Right ventricle myocardium inferior (tissue), 1 donor: ENCODE measurements at regions not wholly inside any gene's neighbourhood (a gene's known extent, or its start where the extent isn't known, plus 50 kb on each side); places are given as distances from the start of the nearest gene placed in this dataset.

Source experiments
- ATAC-seq: fragments of 200-7000 bp; cut with Tn5 transposase; one replicate; pipeline ENCODE4 v1.9.1; 2020; ENCODE audit warnings: mild to moderate bottlenecking, moderate library complexity
- DNase-seq: peaks from one replicate; pipeline ENCODE4 v3.0.0; 2021; ENCODE audit errors: missing footprints
- intact Hi-C: fragments of 100-400 bp; cut with DNase I; formaldehyde crosslinking; loops from one replicate; pipeline ENCODE4 v1.11.0; 2022
- donor health status: DM: no; HTN: yes; CAD: no; lungs with severe emphysema.

DNA sequence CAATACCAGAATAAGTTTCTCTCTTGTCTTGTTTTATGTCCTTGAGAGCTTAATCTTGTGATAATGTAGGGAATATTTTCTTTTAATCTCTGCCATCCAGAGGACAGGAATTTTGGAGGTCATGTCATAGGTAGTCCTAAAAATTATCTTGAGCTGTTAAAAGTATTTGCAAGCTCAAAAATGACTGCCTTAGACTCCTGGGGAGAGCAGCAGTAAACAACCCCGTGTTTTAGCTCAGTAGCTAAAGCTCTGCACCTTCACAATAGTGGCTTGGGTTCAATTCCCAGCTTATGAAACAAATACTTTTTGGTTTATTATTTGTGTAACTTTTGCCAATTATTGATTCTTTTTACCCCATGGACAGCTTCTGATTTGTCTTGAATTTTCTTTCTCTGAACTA is 99.4 kb upstream of the OLFM3 start:
- no peak for ATAC-seq
- intact Hi-C loops = no loop called here
- DNase-seq = no peak

DNA sequence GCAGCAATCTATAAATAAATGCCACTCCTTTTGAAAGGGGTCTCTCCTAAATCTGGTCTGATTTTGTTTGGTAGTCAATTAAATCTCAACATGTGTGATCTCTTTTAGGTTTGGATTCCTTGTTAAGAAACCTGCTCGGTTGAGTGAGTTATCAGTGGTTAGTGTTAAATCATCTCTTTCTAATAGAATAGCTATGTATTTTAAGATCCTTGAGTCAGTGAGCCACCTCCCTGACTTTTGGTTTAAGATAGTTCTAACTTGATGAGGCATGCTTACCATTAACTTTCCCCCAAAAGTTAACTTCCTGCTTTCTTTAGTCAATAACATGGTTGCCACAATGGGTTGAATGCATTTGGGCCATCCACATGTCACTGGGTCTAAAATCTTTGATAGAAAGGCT is 93.1 kb upstream of the OLFM3 start:
- DNase-seq = no peak
- intact Hi-C loops = no loop called here
- ATAC-seq = no peak

DNA sequence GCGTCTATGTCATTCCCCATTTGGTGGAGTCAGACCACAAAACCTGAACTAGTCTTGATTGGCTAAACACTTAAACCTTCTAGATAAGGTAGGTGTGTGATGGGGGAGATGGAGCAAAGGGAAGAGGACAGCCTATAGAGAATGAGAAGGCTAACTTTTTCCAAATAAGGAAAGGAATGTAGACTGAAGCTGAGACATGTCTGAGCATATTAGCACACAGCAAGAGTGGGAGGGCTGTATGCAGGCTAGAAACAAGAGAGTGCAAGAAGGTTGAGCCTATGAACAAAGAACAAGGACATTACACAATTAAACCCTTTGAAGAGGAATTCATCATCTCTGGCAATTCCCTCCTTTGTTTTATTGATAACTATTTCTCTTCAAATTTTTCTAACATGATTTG is 89.2 kb upstream of the OLFM3 start:
- DNase-seq (no peak), ATAC-seq (no peak)
- intact Hi-C loops = no loop called here

DNA sequence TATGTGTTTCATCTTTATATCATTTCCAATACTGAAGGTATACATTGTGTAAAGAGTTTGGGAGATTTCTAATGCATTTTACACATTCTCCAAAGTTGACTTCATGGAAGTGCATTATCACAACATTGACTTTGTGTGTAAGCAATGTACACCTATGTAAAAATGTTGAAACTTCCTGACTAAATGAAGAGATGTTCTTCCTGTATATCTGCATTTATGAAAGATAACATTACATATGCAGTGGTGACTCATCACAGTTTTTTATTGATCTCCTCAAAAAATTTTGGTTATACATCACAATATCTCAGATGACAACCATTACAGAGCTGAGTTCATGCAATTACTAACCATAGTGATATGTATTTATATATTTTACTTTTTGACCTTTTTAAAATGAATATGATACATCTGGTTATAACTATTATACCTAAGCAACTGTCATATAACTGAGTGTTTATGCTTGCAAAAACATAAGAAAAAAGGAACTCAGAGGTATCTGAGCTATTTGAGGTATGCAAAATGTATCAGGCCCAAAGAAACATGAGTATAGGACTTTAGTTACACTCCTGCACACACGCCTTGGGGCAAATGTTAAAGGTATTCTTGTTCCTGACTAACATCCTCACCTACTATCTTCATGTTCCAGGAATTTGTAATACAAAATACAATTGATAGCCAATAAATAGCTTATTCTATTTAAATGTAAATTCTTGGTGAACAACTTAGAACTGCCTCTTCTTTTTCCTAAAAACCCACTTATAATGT is 88.2 kb upstream of the OLFM3 start:
- intact Hi-C loops = no loop called here
- DNase-seq = no peak
- ATAC-seq = no peak

DNA sequence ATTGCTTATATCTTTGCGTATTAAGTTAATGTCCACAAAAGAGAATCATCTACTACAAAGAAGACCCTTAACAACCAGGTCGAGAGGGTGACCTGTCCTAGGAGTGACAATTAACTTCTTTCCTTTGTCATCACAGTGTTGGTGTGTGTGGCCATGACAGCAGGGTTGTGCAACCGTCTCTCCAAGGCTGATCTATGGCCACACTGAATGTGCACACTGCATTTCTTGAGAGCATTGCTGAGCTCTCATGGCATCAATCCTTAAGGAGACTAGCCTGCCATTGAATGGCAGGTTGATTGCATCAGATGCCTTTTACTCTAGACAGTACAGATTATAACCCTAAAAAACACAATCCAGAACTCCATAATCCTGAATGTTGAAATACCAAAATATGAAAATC is 86.5 kb upstream of the OLFM3 start:
- ATAC-seq = no peak
- intact Hi-C loops = no loop called here

DNA sequence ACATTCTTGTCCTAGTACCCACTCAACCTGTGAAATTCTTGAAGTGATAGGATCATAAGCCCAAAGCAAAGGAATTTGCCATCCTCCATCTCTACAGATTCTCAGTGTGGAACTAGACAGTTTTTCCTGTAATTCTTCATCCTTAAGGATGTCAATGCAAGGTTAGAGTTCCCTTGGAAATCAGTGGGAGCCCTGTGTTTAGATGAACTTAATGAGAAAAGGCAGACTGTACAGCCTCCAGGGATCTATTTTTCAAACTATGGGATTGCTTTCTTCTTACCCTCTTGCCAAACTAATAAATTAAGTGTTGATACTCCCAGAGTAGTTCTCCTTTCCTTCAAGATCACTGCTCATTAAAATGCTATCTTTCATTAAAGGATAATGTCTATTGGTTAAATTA is 78.1 kb upstream of the OLFM3 start:
- intact Hi-C loops = no loop called here
- DNase-seq (no peak), ATAC-seq (no peak)

More for the DNA sequence above, 86.5 kb upstream of the OLFM3 start:
- no peak for DNase-seq

DNA sequence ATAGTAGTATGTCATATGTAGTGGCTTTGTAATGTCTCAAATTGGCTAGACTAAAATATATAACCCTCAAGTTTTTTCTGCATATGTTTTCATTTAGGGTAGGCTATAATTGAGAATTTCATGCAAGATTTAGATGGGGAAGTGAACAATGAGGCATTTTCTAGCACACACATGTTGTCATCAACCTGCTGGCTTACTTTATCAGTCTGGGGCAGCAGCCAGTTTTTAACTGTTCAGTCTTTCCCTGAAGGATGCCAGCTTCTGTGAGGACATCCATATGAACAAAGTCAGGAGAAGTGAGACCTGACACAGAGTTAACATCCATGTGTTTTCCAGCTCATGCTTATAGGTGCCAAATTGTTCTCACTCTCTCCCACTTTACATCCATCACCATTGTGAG is 74.7 kb upstream of the OLFM3 start:
- ATAC-seq (no peak), DNase-seq (no peak)
- intact Hi-C loops = no loop called here

DNA sequence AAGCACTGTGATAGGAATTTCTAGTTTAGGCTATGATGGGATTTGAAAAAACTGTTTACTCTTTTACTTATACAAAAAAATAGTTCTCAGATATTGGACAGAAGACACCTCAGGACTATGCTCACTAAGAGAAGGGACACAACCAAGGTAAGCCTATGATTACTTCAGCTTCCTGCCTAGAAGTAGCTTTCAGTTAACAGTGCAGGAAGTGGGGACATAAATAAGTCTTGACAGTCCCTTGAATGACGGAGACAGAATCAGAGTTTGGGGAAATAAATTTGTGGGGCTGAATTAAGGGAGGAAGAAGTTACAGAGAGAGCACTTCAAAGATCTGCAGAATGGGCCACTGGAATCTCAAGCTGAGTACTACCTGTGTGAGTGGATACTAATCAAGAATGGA is 53.8 kb upstream of the OLFM3 start:
- DNase-seq (no peak), ATAC-seq (no peak)
- intact Hi-C loops = no loop called here

DNA sequence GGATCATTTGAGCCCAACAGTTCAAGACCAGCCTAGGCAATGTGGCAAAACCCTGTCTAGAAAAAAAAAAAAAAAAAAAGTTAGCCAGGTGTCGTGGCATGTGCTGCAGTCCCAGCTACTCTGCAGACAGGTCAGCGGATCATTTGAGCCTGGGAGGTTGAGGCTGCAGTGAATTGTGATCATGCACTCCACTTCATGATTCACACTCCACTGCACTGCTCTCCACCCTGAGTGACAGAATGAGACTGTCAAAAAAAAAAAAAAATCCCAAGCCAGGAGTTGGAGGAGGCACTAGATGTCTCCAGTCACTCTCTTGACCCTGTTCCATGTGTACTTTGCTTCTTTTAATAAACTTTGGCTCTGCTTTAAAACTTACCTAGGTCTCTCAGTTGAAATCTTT is 51.0 kb upstream of the OLFM3 start:
- ATAC-seq = no peak
- intact Hi-C loops = no loop called here
- no peak for DNase-seq
